NCI-H510A (cell line): ENCODE measurements at regions not wholly inside any gene's neighbourhood (a gene's known extent, or its start where the extent isn't known, plus 50 kb on each side); places are given as distances from the start of the nearest gene placed in this dataset.
"Not testable (repeated sequence)": the region's sequence is repeated elsewhere in the genome, so short reads cannot be mapped to it uniquely, and the experiment has no call there.

Experiments used
- DNase-seq: peaks from one replicate; lab custom pipeline; 2025; lab: John Stamatoyannopoulos, UW

DNA sequence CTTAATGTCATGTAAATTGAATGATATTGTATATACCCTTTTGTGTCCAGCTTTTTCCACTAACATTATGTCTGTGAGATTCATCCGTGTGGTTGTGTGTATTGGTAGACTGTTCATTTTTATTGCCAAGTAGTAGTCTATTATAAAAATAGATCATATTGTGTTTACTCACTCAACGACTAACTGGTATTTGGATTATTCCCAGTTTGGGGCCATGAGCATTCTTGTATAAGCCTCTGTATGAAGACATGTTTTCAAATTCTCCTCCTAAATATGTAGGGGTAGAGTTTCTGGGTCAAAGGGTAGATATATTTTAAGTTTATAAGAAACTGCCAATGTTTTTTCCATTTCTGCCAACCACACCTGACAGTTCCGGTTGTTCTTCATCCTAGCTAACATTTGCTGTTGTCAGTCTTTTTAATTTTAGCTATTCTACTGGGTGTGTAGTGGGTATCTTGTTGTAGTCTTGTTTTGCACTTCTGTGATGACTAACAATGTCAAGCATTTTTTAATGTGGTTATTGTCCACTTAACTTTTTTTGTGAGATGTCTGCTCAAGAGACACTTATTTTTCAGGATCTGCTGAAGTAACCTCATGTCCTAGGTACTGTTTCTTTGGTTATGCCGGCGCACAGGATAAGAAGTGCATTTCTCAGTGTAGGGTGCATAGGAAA lies 93.2 kb downstream of the DACT1 start:
- no peak for DNase-seq

DNA sequence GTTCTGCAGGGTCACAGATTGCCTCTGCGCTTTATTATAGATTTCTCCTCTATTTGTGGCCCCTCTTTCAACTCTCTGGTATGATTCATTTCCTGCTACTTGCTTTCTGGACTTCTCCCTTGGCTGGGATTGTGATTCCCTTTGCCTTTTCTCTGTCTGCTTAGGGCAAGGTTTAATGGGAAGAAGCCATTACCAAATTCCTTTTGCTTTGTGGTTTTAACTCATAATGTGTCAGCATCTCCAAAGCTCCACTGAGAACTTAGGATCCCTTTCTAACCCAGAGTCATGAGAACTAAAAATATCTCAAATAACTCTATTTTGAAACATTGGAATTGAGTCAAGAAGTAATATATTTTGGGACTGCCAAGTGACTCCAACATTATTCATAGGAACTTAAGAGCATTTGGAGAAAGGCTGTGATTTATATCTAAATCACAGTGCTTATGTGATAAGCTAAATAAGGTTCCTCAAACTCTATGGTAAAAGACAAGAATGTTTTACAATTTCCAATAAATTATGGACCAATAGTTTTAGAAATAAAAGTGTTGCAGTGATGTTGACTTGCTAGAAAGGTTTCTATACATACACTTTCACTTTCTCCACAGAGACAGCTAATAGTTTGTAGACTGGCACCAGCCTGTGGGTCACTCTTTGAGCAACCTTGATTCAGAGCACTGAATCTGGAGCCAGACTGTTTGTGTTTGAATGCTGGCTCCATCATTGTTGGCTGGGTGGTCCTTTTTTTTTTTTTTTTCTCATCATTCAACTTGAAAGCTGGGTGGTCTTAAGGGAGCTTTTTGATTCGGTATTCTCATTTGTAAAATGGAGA lies 93.9 kb downstream of the DACT1 start:
- no peak for DNase-seq

DNA sequence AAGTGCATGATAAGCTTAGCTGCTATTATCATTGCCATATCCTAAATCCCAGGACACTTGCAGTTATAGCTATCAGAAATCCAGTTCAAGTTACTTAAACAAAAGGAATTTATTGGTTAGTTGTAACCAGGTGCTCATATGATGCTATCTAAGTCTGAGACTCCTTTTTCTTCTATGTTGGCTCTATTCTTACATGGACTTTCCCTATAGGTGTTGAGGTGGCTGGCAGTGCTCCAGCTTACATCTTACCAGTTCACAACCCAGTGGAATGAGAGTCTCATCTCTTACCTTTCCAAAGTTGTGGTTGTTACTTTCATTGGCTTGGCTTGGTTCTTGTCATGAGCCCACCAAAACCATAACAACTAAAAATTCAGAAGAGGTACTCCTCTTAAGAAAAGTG lies 94.6 kb downstream of the DACT1 start:
- DNase-seq: no peak

DNA sequence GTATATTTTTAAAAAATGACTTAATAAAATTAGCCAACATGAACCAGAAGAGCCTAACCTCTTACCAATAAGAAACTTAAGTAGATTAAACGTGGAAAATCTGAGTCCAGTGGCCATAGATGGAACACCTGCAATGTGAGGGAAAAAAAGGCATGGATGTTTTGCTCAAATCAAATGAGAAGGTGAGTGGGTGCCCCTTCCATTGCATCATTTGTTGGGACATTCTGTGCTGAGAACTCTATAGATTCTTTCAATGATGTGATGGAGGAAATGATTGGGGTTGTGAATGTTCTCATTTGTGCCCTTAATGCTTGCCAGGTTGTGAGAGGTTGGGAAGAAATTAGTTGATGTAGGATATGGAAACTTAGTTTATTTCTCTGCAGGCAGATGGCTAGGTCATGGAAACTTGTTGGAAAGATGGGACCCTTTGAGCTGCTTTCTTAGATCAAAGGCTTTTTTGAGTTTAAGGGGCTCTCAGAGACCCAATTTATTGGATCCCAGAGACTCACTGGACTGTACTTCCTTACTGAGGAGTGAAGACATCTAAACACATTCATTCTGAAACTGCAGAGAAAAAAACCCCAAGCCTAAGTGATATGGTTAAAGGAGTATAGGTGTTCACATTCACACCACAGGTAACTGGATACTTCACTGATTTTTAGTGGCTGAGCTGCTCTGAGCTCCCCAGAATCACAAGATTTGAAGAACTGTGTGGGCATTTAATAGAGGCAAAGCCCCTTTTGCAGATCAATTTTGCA lies 95.9 kb downstream of the DACT1 start:
- no peak for DNase-seq

DNA sequence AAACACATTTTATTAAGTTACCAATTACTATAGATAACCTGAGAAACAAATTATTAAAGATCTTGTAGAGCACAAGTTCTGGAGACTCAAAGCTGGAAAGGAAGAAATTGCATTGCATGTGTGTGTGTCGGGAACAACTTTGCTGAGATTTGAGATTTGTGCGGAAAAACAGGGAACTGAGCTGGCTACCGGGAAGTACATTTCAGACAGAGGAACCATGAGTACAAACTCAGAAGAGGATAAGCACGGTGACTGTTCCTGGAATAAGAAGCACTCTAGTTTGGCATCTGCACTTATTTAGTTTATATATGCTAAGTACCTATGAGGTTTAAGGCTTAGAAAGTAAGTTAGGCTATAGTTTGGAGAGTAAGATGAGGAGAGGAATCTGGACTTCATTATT lies 97.8 kb downstream of the DACT1 start:
- no peak for DNase-seq

DNA sequence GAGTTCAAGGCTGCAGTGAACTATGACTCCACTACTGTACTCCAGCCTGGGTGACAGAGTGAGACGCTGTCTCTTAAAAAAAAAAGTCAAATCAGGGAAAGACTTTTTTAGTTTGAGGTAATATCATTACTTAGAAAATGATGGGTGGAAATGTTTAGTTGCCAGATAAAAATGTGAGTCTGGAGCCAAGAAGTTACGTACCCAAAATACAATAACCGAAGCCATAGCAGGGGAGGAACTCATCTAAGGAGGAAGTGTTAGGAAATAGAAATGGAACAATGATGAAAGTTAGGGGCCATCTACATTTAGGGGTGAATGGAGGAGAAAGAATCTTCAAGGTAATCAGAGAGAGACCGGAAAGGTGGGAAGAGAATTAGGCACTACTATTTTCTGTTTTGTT lies 98.8 kb downstream of the DACT1 start:
- no peak for DNase-seq

DNA sequence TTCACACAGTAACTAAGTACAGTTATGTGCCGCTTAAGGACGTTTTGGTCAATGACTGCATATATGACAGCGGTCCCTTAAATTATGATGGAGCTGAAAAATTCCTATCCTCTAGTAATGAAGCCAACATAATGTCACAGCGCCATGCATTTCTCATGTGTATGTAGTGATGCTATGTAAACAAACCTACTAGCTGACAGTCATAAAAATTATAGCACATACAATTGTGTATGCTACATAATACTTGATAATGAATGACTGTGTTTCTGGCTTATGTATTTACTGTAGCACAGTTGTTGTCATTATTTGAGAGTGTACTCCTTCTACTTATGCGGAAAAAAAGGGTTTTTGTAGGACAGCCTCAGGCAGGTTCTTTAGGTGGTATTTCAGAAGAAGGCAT lies 99.7 kb downstream of the DACT1 start:
- DNase-seq: no peak

DNA sequence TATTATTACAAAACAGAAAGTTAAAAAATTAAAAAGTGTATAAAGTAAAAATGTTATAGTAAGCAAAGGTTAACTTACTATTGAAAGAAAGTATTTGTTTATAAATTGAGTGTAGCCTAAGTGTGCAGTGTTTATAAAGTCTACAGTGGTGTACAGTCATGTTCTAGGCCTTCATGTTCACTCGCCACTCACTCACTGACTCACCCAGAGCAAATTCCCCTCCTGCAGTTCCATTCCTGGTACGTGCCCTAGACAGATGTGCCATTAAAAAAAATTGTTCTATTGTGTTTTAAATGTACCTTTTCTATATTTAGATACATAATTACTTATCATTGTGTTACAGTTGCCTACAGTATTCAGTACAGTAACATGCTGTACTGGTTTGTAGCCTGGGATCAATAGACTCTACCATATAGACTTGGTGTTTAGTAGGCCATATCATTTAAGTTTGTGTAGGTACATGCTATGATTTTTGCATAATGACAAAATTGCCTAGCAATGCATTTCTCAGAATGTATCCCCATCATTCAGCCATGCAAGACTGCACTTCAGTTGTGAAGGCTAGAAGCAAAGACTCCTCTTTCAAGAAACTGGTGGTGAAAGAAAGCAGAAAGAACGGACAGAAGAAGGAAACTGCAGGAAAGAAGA lies 100.6 kb downstream of the DACT1 start:
- no peak for DNase-seq

DNA sequence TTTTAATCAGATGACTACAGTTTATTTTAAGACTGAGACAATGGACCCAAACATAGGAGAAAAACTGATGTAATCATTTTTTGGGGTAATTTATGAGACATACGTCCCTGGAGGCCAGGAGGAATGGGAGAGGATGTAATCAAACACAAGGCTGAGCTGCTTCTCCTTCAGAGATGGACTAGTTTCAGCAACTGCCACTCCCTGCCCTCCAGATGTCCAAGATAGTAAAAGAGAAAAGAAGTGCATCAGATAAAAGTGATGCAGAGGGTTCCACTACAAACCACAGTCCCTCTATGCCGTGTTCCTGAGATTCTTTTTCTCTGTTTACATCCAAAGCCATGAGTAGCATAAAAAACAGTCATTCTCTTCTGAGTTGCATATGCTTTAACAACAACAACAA lies 101.1 kb downstream of the DACT1 start:
- DNase-seq: no peak

DNA sequence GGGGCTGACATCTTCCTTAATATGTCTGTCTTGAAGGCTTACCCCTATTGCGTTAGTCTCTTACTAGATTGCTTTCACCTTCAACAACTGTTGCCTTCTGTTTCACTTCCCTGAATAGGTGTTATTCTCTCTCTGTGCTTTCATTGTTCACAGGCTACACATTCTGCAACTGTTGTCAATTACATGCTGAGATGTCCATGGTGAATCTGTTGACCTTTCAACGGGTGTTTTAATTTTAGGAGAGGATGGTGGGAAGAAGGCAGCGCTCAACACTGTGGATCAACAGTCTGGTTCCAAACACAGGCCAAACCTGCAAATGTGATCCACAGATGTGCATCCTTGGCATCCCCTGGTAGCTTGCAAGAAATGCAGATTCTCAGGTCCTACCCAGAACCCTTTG lies 101.9 kb downstream of the DACT1 start:
- DNase-seq: no peak

DNA sequence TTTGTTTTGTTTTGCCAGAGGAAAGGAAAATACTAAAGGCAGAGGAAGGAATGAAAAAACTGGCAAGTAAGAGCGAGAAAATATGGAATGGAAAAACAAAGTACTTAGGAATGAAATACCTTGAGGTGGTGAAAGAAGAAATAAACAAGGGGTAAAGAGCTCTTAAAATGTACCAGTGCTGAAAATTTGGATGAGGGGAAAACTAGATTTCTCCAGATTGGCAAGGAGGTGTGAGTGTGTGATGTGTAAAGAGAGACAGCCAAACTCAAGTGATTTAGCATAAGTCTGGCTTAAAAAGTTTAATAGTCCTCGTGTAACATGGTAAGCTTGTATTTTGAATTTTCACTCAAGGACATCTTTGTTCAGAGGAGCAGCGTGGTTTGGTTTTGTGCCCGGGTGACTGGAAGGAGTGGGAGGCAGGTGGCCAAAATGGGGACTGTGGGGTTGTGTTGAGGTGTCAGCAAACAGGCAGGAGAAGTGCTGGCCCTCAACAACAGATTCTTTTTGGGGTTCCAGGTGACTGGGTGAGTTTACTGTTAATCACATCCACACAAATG lies 102.7 kb downstream of the DACT1 start:
- DNase-seq: no peak

DNA sequence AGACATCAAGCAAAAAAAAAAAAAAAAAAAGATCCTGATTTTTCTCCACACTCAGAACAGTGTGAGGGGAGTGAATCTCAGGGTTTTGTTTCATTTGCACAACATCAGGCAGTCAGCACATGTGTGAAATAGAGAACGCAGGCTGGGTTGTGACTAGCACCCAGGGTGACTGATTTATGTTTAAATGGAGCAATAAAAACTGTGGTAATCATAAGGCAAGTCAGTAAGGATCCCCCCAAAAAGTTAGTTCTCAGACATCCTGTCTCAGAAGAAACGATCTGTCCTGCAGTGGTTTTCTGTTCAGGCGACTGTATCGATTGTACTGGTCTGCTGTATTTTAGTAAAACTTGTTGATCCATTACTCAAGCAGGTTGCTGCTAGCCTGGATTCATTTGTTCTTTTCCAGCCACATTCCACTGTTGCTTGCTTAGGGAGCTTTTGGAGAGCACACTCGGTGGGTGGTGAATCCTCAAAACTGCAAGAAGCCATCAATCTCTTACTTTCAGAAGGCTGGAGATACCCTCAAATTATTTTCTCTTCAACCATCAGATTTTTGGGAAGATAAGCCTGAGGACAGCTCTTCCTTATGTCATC lies 107.1 kb downstream of the DACT1 start:
- DNase-seq: no peak

DNA sequence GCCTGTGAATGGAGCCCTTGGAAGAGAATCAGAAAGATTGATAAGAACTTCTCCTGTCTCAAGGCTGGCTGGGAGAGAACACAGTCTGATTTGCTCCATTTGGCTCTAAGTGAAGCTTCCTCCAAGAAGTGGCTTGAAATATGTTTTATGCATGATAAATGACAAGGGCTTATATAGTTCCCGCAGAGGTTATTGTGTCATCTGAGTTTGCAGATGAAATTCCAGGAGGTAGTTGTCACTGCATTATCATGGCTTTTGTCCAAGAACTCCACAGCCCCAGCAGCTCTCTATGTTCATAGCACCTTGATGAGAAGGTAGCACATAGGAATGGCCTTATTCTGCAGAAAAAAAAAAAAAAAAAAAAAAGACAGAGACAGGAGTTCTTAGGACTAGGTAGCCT lies 108.5 kb downstream of the DACT1 start:
- no peak for DNase-seq

DNA sequence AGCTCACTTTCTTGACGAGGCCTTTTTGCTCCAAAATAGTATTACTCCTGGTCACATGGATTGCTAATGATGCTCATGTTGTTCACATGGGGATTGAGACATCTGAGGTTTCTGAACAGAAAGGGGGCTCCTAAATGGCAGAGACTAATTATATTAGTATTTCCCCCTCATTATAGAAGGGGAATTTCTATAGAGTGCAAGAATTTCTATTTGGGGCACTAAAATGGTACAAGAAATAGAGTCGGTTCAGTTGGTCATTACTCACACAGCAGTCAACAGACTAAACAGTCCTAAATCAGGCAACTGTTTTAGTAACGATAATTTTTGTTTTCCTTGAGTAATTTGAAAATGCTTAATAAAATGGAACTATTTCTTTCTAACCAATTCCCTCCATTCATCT lies 108.9 kb downstream of the DACT1 start:
- DNase-seq: no peak

DNA sequence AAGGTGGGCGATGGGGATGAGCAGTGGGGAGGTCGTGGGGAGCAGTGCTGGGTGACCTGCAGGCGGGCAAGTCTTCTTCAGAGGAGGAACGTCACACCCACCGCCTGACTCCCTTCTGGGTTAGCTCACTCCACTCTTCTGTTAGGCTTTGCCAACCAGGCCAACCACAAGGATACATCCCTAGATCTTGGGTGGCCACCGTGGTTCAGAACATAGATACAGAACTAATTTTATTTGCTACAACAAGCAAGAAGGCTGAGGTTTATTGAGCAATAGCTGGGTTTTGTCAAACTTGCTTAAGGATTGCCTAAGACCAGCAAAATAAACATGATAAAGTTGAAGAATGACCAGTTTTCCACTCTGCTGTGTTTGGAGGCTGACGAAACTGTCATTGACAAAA lies 109.4 kb downstream of the DACT1 start:
- no peak for DNase-seq

DNA sequence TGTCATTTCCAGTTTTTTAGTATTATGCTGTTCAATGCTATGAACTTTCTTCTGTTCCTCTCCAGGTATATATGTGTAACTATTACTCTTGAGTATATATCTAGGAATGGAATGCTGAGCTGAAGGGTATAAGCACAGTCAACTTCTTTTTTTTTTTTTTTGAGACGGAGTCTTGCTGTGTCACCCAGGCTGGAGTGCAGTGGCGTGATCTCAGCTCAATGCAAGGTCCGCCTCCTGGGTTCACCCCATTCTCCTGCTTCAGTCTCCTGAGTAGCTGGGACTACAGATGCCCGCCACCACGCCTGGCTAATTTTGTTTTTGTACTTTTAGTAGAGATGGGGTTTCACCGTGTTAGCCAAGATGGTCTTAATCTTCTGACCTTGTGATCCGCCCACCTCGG lies 110.5 kb downstream of the DACT1 start:
- DNase-seq: not testable (repeated sequence)

DNA sequence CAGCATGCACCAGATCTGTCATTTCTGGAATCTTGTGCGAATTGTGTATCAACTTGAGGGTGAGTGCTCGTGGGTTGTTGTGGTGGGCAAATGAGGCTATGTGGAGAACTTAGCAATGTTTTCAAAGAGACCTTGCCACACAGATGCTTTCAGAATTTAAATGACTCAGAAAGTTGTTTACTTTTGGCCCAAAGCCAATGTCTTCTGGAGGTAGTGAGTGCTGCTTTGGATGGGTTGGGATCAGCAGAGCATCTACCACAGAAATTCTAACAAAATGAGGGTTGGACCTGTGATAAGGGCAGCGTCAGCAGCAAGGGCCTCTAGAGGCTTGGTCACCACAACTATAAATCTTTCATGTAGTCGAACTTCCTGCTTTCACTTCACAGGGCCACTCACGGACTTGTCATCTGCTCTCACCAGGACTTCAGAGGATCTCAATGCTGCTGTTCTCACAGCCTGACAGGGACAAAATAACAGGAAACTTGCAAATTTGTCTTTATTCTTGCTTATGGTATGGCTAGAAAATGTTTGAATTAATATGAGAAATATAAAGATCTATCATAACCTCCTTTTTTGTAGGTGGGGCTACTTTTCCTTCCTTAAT lies 111.4 kb downstream of the DACT1 start:
- DNase-seq: peak; percentile 69

DNA sequence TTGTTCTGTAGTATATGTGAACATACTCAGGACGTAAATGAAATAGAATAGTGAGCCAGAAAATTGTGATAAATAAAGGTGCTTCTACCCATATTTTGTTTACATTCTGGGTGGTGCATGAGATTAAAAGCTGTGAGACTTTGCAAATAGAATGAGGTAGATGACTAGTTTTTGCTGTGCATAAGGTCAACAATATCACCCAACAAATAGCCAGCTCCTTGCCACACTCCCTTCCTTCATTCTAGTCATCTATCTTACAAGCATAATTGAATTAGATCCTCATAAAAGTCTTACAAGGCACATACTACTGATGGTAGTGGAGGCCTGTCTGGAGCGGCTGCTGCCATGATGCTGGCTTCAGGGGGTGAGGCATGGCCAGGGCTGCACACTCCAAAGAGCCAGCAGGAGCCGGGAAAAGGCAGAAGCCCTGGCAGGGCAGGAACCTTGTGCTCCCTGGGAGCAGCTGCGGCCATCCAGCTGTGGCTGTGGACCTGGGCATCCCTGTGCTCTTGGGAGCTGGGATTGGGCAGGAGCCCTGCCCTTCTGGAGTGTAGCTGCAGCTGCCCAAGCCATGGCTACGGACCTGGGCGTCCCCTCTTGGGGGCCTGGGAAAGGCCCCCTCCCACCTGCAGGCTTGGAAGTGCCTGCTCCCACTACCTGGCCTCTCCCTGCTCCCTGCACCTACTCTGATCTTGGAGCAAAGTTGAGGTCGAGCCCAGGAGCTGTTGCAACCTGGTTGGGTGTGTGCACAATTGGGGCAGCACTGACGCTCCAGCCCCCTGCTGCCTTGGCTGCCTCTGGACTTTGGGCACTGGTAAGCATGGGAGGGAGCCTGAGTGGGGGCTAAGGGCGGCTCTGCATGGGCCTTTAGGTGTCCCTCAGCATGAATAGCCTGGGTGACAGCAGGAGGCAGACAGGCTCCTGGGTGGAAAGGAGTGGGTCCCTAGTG lies 112.8 kb downstream of the DACT1 start:
- no peak for DNase-seq

DNA sequence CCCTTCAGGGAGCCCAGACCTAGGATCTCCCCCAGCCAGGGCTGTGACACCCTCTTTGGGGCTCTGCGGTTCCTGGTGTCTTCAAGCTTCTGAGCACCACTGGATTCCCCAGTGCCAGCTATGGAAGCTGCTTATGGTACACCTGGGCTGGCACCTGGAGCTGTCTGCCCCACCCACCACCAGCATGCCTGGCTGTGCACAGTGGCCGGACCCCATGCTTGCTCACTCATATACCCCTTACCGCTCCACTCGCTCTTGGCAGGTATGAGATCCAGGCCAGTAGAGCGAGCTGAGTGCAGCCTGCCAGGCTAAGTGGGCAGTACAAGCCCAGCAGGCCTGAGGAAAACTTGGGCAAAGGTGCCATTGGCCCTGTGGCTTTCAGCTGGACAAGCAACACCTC lies 114.0 kb downstream of the DACT1 start:
- DNase-seq: no peak

DNA sequence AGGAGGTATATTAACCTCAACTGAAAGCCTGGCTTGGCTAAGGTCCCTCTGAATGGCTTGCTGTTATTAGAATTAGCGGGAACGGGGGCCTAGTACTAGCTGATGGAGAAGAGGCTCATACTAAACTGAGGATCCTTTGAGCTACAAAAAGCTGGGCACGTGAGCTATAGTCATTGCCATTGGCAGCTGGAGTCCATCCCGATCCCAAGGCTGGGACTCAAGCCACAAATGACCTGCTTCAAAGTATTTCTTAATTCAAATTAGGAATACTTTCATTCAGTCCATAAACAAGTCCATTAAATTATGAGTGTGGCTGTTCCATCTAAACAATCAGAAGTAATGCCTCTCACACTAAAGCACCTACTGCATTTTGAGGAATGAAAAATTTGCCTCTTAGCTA lies 114.5 kb downstream of the DACT1 start:
- DNase-seq: no peak
